IMR-90 (cell line): ENCODE measurements at regions not wholly inside any gene's neighbourhood (a gene's known extent, or its start where the extent isn't known, plus 50 kb on each side); places are given as distances from the start of the nearest gene placed in this dataset.

ENCODE experiments used
- ATAC-seq: fragments of 200-7000 bp; cut with Tn5 transposase; 2 replicates; pipeline ENCODE4 v1.9.1; 2020; ENCODE audit warnings: low read depth, mild to moderate bottlenecking, moderate library complexity
- BruUV-seq: library from RNA; stranded (reverse); fragments of 400-500 nt; replicated peaks from 2 replicates; lab custom pipeline; 2021; lab: Mats Ljungman, UMichigan
- CTCF ChIA-PET: fragments of 300-600 bp; formaldehyde crosslinking; extraction: SDS; loops from one replicate; lab custom pipeline; 2021; ENCODE audit warnings: antibody characterized with exemption; lab: Yijun Ruan, JAX
- POLR2A ChIA-PET: fragments of 300-600 bp; sonication (Branson Sonifier 250); formaldehyde crosslinking; loops from one replicate; lab custom pipeline; 2022; ENCODE audit warnings: antibody characterized with exemption; ENCODE audit not compliant: unreplicated experiment; lab: Charles Lee
- DNase-seq: peaks from one replicate; pipeline ENCODE4 v3.0.0; 2013
- H2AFZ ChIP-seq: replicated peaks from 2 replicates; pipeline ENCODE3; 2013; ENCODE audit warnings: low read length, mild to moderate bottlenecking; ENCODE audit not compliant: poor library complexity
- H2AK5ac ChIP-seq: 2 replicates; pipeline ENCODE4 v1.6.1; 2013; ENCODE audit warnings: low read depth, low read length, inconsistent platforms
- H2AK9ac ChIP-seq: replicated peaks from 2 replicates; pipeline ENCODE3; 2013; ENCODE audit warnings: mild to moderate bottlenecking, low read depth, low read length, moderate library complexity; ENCODE audit not compliant: poor library complexity
- H2BK120ac ChIP-seq: 2 replicates; pipeline ENCODE4 v1.6.1; 2013; ENCODE audit warnings: low read depth, low read length, inconsistent platforms
- H2BK15ac ChIP-seq: 3 replicates; pipeline ENCODE4 v1.6.1; 2013; ENCODE audit warnings: low read depth, low read length, inconsistent platforms
- H2BK20ac ChIP-seq: 2 replicates; pipeline ENCODE4 v1.6.1; 2013; ENCODE audit warnings: low read depth, mild to moderate bottlenecking, inconsistent platforms, low read length, moderate library complexity
- H2BK5ac ChIP-seq: 2 replicates; pipeline ENCODE4 v1.6.1; 2013; ENCODE audit warnings: mild to moderate bottlenecking, low read depth, low read length, inconsistent platforms; ENCODE audit not compliant: poor library complexity, severe bottlenecking
- H3K14ac ChIP-seq: replicated peaks from 2 replicates; pipeline ENCODE4 v1.6.1; 2013; ENCODE audit warnings: low read depth, low read length, inconsistent platforms
- H3K18ac ChIP-seq: 2 replicates; pipeline ENCODE4 v1.6.1; 2013; ENCODE audit warnings: low read depth, low read length, control low read depth
- H3K23ac ChIP-seq: 2 replicates; pipeline ENCODE4 v1.6.1; 2013; ENCODE audit warnings: low read depth, low read length, inconsistent platforms
- H3K27ac ChIP-seq: 2 replicates; pipeline ENCODE4 v1.5.1; 2013; ENCODE audit warnings: mild to moderate bottlenecking, control low read depth, low read length; ENCODE audit not compliant: insufficient read depth
- H3K27me3 ChIP-seq: 2 replicates; pipeline ENCODE4 v1.6.1; 2013; ENCODE audit warnings: low read length; ENCODE audit not compliant: control insufficient read depth, insufficient read depth
- H3K36me3 ChIP-seq: 2 replicates; pipeline ENCODE4 v1.6.1; 2013; ENCODE audit warnings: low read length, mixed read lengths; ENCODE audit not compliant: control insufficient read depth, insufficient read depth
- H3K4ac ChIP-seq: 2 replicates; pipeline ENCODE4 v1.6.1; 2013; ENCODE audit warnings: low read depth, low read length, inconsistent platforms
- H3K4me1 ChIP-seq: 2 replicates; pipeline ENCODE4 v1.6.1; 2013; ENCODE audit warnings: low read length, mixed read lengths; ENCODE audit not compliant: control insufficient read depth, insufficient read depth
- H3K4me2 ChIP-seq: 2 replicates; pipeline ENCODE4 v1.6.1; 2013; ENCODE audit warnings: low read depth, mild to moderate bottlenecking, control low read depth, low read length, moderate library complexity
- H3K4me3 ChIP-seq: 2 replicates; pipeline ENCODE4 v1.5.1; 2013; ENCODE audit warnings: low read depth, mild to moderate bottlenecking, control low read depth, low read length, moderate library complexity; ENCODE audit not compliant: insufficient read depth
- H3K56ac ChIP-seq: 2 replicates; pipeline ENCODE4 v1.6.1; 2013; ENCODE audit warnings: low read length, inconsistent platforms; ENCODE audit not compliant: insufficient read depth; ENCODE audit errors: extremely low read depth
- H3K79me1 ChIP-seq, 2 experiments: 2 replicates each; pipeline ENCODE4 v1.6.1; 2013; ENCODE audit warnings: low read length in 2 of 2, inconsistent platforms in 1 of 2, low read depth in 1 of 2
- H3K9ac ChIP-seq: 2 replicates; pipeline ENCODE4 v1.6.1; 2013; ENCODE audit warnings: low read depth, low read length, control low read depth
- H3K9me1 ChIP-seq: 2 replicates; pipeline ENCODE4 v1.6.1; 2013; ENCODE audit warnings: low read length, inconsistent platforms; ENCODE audit not compliant: insufficient read depth
- H3K9me3 ChIP-seq: 2 replicates; pipeline ENCODE4 v1.6.1; 2013; ENCODE audit warnings: low read length; ENCODE audit not compliant: control insufficient read depth, insufficient read depth
- H4K20me1 ChIP-seq: 2 replicates; pipeline ENCODE4 v1.6.1; 2013; ENCODE audit warnings: low read length, inconsistent platforms; ENCODE audit not compliant: insufficient read depth
- H4K5ac ChIP-seq: 2 replicates; pipeline ENCODE4 v1.6.1; 2013; ENCODE audit warnings: mild to moderate bottlenecking, low read depth, low read length, control low read depth
- H4K8ac ChIP-seq, 2 experiments: 2 replicates each; pipeline ENCODE4 v1.6.1; 2013; ENCODE audit warnings: low read depth in 2 of 2, low read length in 2 of 2, control low read depth in 1 of 2, inconsistent platforms in 1 of 2
- H4K91ac ChIP-seq: 2 replicates; pipeline ENCODE4 v1.6.1; 2013; ENCODE audit warnings: low read depth, low read length, inconsistent platforms; ENCODE audit not compliant: insufficient read depth
- BHLHE40 ChIP-seq: fragments of 150-350 bp; IDR thresholded peaks from 2 replicates; pipeline ENCODE4 v1.6.1; 2016; ENCODE audit warnings: mild to moderate bottlenecking, low read depth, low read length
- CEBPB ChIP-seq: IDR thresholded peaks from 2 replicates; pipeline ENCODE4 v1.6.1; 2012; ENCODE audit warnings: low read depth, low read length, improper control_type of control experiment
- CHD1 ChIP-seq: IDR thresholded peaks from 2 replicates; pipeline ENCODE4 v1.6.1; 2012; ENCODE audit warnings: low read depth, low read length, improper control_type of control experiment
- CTCF ChIP-seq: conservative IDR thresholded peaks from 2 replicates; pipeline ENCODE4 v1.5.1; 2012; ENCODE audit warnings: mild to moderate bottlenecking, low read depth, low read length, improper control_type of control experiment
- ELK1 ChIP-seq: fragments of 150-350 bp; IDR thresholded peaks from 2 replicates; pipeline ENCODE4 v1.6.1; 2016; ENCODE audit warnings: low read depth, mild to moderate bottlenecking, low read length, moderate library complexity, borderline replicate concordance
- MAFK ChIP-seq: IDR thresholded peaks from 2 replicates; pipeline ENCODE4 v1.6.1; 2012; ENCODE audit warnings: low read depth, low read length, improper control_type of control experiment
- MAZ ChIP-seq: IDR thresholded peaks from 2 replicates; pipeline ENCODE4 v1.6.1; 2012; ENCODE audit warnings: low read depth, mild to moderate bottlenecking, low read length, improper control_type of control experiment, moderate library complexity, borderline replicate concordance
- MXI1 ChIP-seq: IDR thresholded peaks from 2 replicates; pipeline ENCODE4 v1.6.1; 2012; ENCODE audit warnings: low read depth, mild to moderate bottlenecking, low read length, moderate library complexity, borderline replicate concordance
- NFE2L2 ChIP-seq: fragments of 150-350 bp; IDR thresholded peaks from 2 replicates; pipeline ENCODE4 v1.6.1; 2016; ENCODE audit warnings: low read depth, mild to moderate bottlenecking, low read length
- POLR2A ChIP-seq: IDR thresholded peaks from 2 replicates; pipeline ENCODE4 v1.6.1; 2012; ENCODE audit warnings: mild to moderate bottlenecking, low read depth, low read length
- RAD21 ChIP-seq: IDR thresholded peaks from 2 replicates; pipeline ENCODE4 v1.6.1; 2012; ENCODE audit warnings: low read length, improper control_type of control experiment
- RCOR1 ChIP-seq: IDR thresholded peaks from 2 replicates; pipeline ENCODE4 v1.6.1; 2012; ENCODE audit warnings: mild to moderate bottlenecking, low read length, improper control_type of control experiment; ENCODE audit not compliant: insufficient replicate concordance
- RFX5 ChIP-seq: IDR thresholded peaks from 2 replicates; pipeline ENCODE4 v1.8.0; 2012; ENCODE audit warnings: low read depth, mild to moderate bottlenecking, low read length, moderate library complexity
- SMC3 ChIP-seq: fragments of 150-350 bp; IDR thresholded peaks from 2 replicates; pipeline ENCODE4 v1.6.1; 2016; ENCODE audit warnings: low read depth, mild to moderate bottlenecking, antibody characterized with exemption, low read length, moderate library complexity
- USF2 ChIP-seq: fragments of 150-350 bp; IDR thresholded peaks from 2 replicates; pipeline ENCODE4 v1.6.1; 2017; ENCODE audit warnings: mild to moderate bottlenecking, antibody characterized with exemption, low read length, low read depth
- WGBS, 2 experiments: methylation state at CpG; one replicate each; pipeline versions ENCODE4 v1.1.5 to v1.1.7; 2013; ENCODE audit warnings: missing lambda C conversion rate in 2 of 2; ENCODE audit not compliant: insufficient read length in 1 of 2; ENCODE audit errors: extremely low coverage in 2 of 2; 5-methylcytosine and 5-hydroxymethylcytosine counted together
- dilution Hi-C: fragments of 300-500 bp; cut with HindIII; formaldehyde crosslinking; loops from one replicate; pipeline ENCODE4 v1.14.3; 2018; ENCODE audit warnings: low sequenced_read_pairs; ENCODE audit not compliant: unreplicated experiment
- in situ Hi-C: fragments of 300-500 bp; cut with MboI; formaldehyde crosslinking; loops from 3 replicates; pipeline ENCODE4 v1.14.3; 2019; ENCODE audit warnings: low sequenced_read_pairs, inconsistent platforms, mixed read lengths
- intact Hi-C: fragments of 100-400 bp; cut with micrococcal nuclease; formaldehyde crosslinking; loops from 2 replicates; pipeline ENCODE4 v1.10.0; 2022

- DNase-seq (no peak), ATAC-seq (no peak)
- intact Hi-C loops = no loop called here
- no peak overlapping the region for H3K23ac ChIP-seq
- no peak overlapping the region for H3K4me2 ChIP-seq
- no peaks in the 10 kb centered on the region for H3K27me3 ChIP-seq
- H2AFZ ChIP-seq = no peak overlapping the region
- H2BK20ac ChIP-seq = no peak overlapping the region
- ChIA-PET POLR2A (no interaction called here), CTCF (interaction anchor here (0.6 kb wide), 1 partner anchor 593 kb away, joined by 6 read pairs; no protein-coding TSS in a partner anchor)
- no peaks in the 10 kb centered on the region for H3K79me1 ChIP-seq
- no peaks in the 10 kb centered on the region for H3K9me3 ChIP-seq
- BruUV-seq = no TSS peak
- no peaks in the 10 kb centered on the region for H3K4me1 ChIP-seq
- H2BK15ac ChIP-seq = no peak overlapping the region
- no peak overlapping the region for H4K8ac ChIP-seq
- no peak overlapping the region for H3K9ac ChIP-seq
- H3K4me3 ChIP-seq = no peak overlapping the region
- H3K36me3 ChIP-seq = no peaks in the 10 kb centered on the region
- no peak overlapping the region for H4K91ac ChIP-seq
- H2AK9ac ChIP-seq = no peak overlapping the region
- no peaks in the 10 kb centered on the region for H3K9me1 ChIP-seq
- no peak overlapping the region for H3K14ac ChIP-seq
- no peak overlapping the region for H3K4ac ChIP-seq
- dilution Hi-C loops = no loop called here
- H3K27ac ChIP-seq = no peak overlapping the region
- H2AK5ac ChIP-seq = no peak overlapping the region
- WGBS, 2 experiments = 27% methylated on average over 3 of the region's 10 CpGs; no CpG with 5 or more reads in 1 of the 2 experiments
- H4K5ac ChIP-seq = no peak overlapping the region
- H2BK5ac ChIP-seq = no peak overlapping the region
- H3K18ac ChIP-seq = no peak overlapping the region
- H3K56ac ChIP-seq = no peak overlapping the region
- H2BK120ac ChIP-seq = no peak overlapping the region
- in situ Hi-C loops = no loop called here
- no peaks in the 10 kb centered on the region for H4K20me1 ChIP-seq
- TF ChIP-seq MAZ (no peak), RCOR1 (no peak), ELK1 (no peak), CTCF (no peak), USF2 (no peak), RAD21 (no peak), RFX5 (no peak), MXI1 (no peak), CEBPB (no peak), NFE2L2 (no peak), BHLHE40 (no peak), SMC3 (no peak), POLR2A (no peak), CHD1 (no peak), MAFK (no peak)
Observed at GRCh38 chr10:21135023-21135931, 238.2 kb upstream of the NEBL start.
